ENCODE measurements at regions not wholly inside any gene's neighbourhood (a gene's known extent, or its start where the extent isn't known, plus 50 kb on each side); places are given as distances from the start of the nearest gene placed in this dataset.

DNA sequence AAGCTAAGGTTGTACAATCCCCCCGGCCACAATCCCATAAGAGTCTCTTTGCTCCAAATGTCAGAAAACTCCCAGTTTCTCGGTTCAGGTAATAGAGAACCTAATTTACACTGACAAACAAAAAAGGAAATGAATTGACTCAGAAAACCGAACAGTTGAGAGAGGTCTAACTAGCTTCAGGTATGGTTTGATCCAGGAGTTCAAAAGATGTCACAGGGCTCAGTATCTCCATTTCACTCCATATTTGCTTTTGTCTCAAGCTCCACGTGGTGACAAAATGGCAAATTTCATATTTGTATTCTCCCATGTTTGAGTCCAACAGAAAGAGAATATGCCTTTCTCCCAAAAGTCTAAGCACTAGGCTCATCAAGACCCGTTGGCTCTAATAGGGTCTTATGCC, 117.4 kb downstream of the AXIN2 start:
- FAIRE-seq = no peak

- no peak for FAIRE-seq
Measured at GRCh38 chr17:65442691-65443090, 118.8 kb downstream of the AXIN2 start.

GRCh38 chr17:65442250-65442649, 119.2 kb downstream of the AXIN2 start:
- no peak for FAIRE-seq

DNA sequence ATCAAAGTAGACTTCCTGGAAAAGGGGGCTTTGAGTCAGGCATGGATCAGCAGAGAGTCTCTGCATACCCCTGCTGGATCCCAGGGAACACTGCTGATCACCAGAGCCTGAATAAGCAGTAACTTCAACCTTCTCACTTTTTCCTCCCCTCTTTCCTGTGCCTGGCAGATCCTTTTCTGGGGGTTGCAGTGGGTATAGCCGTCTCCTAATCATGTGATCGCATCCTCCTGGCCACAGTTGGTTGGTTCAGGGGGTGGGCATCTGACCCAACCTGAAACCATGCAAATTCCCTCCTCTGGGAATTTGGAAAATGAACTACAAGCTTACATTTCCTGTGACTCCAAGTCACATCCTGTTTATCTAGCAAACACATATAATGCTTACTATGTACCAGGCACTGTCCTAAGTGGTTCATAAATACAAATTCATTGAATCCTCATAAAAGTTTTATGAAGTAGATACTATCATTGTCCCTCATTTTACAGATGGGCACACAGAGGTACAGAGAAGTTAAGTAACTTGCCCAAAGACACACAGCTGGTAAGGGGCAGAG, 120.3 kb downstream of the AXIN2 start:
- no peak for FAIRE-seq

- FAIRE-seq = no peak
Measured at GRCh38 chr17:65438708-65439294, 122.6 kb downstream of the AXIN2 start.

GRCh38 chr17:65438173-65438572, 123.3 kb downstream of the AXIN2 start:
- no peak for FAIRE-seq

- no peak for FAIRE-seq
Measured at GRCh38 chr17:65436871-65437270, 124.6 kb downstream of the AXIN2 start.

GRCh38 chr17:65434878-65435277, 126.6 kb downstream of the AXIN2 start:
- FAIRE-seq = no peak

DNA sequence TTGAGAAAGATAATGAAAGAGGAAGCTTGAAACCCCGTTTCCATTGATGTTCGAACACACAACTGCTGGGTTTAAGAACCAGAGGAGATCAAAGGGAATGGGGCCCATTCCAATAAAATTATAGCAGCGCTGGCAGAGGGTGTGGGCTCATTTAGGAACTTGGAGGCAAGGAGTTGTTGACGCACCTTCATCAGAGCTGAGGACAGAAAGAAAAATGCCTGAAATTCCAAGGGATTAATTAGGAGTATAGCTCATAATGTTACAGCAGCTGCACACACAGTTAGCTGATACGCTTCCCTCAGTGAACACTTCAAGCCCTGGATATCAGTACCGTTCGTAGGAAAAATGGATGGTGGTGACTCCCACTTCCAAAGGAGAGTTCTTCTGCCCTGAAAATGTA, 127.2 kb downstream of the AXIN2 start:
- FAIRE-seq = no peak

GRCh38 chr17:65433592-65433991, 127.9 kb downstream of the AXIN2 start:
- FAIRE-seq = no peak

DNA sequence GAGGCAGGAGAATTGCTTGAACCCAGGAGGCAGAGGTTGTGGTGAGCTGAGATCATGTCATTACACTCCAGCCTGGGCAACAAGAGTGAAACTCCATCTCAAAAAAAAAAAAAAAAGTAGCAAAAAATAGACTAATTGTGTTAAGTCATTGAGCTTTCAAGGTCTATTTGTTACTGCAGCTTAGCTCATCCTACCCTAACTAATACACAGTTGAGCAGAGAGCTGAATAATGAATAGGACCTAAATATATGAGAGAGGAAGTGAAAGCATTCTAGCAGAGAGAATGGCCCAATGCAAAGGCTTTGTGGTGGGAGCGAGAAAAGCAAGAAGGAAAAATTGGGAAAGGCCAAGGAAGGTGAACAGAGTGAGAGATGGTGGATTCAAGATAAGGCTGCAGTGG, 128.3 kb downstream of the AXIN2 start:
- FAIRE-seq = no peak

- no peak for FAIRE-seq
Measured at GRCh38 chr17:65431116-65431515, 130.3 kb downstream of the AXIN2 start.

GRCh38 chr17:65430209-65430833, 131.1 kb downstream of the AXIN2 start:
- FAIRE-seq = no peak

DNA sequence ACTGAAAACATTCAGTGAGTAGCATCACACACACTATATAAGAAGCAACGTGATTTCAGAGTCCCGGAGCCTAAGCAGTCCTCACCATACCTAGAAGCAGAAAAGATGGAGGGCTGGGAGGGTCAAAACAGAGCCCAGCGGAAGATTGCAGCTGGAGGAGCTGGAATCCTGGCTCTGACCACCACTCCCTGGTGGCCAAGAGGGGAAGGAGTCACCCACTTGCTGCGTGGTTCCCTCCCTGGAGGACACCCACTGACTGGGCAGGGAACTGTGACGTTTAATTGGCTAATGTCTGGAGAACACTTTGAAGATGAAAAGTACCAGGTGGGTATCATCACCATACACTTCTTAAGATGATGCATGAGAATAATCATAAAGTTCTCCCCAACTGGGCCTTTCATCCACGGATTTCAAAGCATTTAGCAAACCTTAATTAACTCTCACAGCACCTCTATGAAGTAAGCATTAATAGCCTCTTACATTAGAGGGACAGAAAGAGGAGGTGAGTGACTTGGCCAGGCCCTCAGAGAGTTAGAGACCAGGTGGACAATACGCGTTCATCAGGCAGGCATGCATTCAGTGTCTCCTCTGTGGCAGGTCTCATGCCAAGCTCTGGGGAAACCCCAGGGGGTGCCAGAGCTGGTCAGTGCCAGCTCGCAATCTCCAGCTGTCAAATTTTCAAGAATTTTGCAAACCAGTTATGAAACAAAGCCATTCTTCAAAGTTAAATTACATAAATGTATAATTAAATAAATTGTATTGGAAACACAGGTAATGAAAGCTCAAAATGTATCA, 137.9 kb downstream of the AXIN2 start:
- FAIRE-seq = no peak

DNA sequence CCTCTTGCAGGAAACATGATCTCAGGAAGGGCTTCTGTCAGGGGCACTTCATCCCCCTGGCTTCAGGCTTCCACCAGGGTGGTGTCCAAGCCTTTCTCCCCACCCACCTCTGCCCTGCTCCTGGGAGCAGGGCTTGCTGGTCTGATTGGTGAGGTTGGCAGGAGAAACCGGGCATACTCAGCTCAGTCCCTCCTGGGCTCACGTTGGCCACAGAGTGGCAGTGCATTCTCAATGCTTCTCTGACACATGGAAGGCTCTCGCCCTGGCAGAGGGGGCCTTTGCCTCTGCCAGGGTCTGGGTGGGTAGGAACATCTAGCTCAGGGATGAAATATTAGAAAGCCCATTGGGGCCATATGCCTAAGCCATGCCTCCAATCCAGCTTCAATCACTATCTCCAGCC, 142.8 kb downstream of the AXIN2 start:
- FAIRE-seq = no peak

- FAIRE-seq = no peak
Measured at GRCh38 chr17:65417406-65418221, 143.8 kb downstream of the AXIN2 start.

- FAIRE-seq = no peak
Measured at GRCh38 chr17:65415991-65416390, 145.5 kb downstream of the AXIN2 start.

DNA sequence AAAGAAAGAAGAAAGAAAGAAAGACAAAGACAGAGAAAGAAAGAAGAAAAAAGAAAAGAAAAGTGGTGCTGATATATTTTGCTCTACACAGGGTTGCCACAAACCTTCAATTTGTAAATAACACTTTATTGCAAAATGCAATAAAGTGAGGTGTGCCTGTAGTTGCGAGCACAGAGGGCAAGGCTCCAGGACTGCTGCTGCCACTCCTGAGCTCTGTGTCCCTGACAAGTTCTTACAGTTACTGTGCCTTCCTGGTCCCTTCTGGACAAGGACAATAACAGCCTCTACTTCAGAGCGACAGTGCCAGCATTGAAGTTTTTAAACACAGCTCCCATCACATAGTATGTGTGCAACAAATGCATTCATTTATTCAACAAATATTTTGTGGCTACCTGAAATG, 148.1 kb downstream of the AXIN2 start:
- no peak for FAIRE-seq

- FAIRE-seq = no peak
Measured at GRCh38 chr17:65409381-65409780, 152.1 kb downstream of the AXIN2 start.

GRCh38 chr17:65408050-65408449, 153.4 kb downstream of the AXIN2 start:
- FAIRE-seq = no peak

DNA sequence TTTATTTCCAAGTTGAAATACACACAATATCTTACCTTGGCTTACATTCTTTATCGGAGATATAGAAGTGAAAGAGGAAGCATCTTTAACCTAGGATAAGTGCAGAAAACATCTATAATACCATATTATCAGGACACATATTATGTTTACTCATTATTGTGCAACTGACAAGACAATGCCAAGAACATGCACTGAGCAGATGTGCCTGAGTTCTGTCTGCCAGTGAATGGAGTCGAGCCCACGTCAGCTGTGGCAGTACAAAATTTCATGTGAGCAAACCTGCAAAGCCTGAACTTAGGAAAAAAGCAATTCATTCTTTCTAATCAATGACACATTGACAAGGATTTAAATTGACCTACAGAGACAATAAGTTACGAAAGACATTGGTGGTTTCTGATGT, 154.4 kb downstream of the AXIN2 start:
- FAIRE-seq = no peak

- no peak for FAIRE-seq
Measured at GRCh38 chr17:65406552-65406951, 154.9 kb downstream of the AXIN2 start.

GRCh38 chr17:65405563-65405962, 155.9 kb downstream of the AXIN2 start:
- FAIRE-seq = no peak
